CD4-positive, alpha-beta T cell treated with Interleukin-2 at 100 ng/mL for 4 hours (primary cell): ENCODE measurements at regions not wholly inside any gene's neighbourhood (a gene's known extent, or its start where the extent isn't known, plus 50 kb on each side); places are given as distances from the start of the nearest gene placed in this dataset.
"Not testable (repeated sequence)": the region's sequence is repeated elsewhere in the genome, so short reads cannot be mapped to it uniquely, and the experiment has no call there.

Source experiments
- DNase-seq: peaks from one replicate; pipeline ENCODE4 v3.0.0-alpha.2; 2020; ENCODE audit warnings: low spot score

DNA sequence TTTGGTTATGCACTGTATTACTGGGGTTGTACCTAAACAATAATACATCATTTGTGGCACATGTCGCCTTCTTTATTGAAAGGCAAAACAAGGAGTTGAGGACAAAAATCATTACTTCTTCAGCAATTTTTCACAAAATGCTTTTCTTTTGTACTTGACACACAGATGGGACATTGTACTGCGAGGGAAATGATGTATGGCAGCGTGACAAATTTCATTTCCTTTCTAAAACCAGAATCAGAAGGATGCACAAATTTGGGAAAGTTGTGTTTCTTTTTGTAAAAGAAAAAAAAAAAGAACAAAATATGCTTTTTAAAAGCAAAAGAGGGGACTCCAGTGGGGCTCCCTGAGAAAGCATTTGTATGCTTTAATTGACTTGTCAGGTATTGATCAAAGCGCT, 394.0 kb upstream of the SLC35B3 start:
- no peak for DNase-seq

DNA sequence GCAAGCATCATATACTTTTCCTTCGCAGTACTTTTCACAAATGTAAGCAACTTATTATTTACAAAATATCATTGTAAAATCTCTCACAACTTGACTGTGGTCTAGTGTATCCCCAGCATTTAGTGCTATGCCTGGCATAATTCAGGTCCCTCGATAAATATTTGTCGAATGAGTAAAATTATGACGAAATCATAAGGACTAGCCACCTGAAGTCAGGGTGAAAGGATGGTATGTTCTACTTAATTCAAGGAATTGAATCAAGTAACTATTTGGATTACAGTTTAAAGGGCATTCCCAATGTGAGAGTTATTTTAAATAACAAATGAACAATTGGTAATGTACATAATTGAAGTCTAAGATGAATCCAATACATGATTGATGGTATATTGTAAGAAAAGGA, 393.0 kb upstream of the SLC35B3 start:
- no peak for DNase-seq

DNA sequence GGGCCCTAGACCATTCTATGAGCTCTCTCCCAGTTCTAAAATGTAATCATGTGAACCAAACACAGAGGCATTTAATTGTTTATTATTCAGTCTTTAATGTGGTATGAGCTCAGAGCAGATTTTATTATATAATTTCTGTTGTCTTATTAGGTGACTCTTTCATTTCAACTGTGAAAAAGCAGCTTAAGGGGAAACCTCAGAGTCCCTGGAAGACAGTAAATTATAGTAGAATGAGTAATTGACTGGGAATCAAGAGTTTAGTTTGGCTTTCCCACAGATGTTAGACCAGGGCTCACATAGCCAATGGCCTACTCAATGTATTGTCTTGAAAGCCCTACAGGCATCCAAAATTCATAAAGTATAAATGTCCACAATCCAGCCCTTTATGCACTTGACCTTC, 390.4 kb upstream of the SLC35B3 start:
- no peak for DNase-seq

DNA sequence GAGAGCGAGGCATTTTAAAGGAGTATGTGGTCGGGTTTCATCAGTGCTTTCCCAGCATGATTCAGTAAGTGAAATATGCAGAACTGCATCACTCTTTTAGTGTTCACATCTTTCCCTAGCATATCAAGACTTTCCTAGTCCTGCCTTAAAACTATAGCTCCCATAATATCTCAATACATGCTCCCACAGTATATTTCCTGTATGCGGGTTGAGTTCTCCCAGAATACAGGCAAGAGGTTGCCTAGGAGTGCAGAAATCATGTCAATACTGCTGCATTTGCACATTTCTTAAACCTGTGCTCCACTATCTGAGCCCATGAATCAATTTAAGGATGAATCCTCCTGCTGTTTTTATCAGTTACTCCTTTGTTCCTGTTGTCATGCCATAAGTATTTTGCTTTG, 386.6 kb upstream of the SLC35B3 start:
- DNase-seq = no peak

DNA sequence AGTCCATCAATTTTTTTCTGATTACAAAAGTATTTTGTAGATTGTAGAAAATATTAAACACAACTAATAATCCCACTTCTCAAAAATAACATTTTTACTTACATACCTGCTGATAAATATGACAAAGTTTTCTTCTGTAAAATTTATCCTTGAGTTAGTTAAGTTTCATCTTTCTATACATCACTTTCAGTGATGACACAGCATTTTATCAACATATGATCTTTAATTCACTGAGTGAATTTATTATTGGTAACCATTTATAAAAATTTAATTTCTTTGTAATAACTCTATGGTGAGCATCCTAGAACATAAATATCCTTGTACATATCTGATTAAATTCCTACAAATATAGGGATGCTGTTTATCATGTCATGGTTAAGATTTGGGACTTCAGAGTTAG, 385.0 kb upstream of the SLC35B3 start:
- no peak for DNase-seq

DNA sequence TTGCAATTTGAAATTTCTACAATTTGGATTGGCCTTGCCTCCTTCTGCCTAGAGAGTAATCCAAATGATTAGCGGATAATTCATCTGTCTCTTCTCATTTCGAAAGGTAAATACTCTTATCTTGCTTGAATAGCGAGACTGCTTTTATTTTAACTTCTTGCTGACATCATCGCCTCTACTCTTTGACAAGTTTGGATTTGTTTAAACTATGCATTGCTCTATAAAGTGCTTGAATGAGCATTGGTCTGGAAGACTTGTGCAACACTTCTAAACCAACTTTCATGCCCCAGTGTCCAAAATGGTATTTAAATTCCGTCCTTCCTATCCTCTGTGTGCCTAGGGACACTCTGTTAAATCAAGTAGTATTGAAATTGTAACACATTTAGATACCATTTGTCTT, 384.1 kb upstream of the SLC35B3 start:
- no peak for DNase-seq

DNA sequence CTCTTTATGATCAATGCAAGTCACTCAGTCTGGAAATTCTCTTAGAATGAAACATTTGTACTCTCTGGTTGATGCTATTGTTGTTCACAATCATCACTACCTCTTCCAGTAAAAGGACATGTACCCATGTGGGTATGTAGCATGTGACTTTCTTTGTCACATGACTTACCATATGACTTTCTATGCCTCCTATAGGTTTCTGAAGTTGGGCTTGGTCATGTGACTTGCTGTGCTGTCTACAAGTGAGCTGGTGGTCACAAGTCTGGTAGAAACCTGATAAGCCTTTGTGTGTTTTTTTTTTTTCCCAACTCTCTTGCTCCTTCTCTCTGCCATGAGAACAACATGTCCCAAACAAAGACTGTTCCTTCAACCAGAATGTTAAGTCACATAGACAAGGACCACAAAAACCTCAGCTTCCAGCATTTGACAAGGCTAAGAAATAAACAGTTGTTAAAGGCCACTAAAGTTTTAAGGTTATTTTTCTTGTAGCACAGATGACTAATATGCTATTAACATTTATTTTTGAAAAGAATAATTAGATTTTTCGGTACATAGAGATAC, 379.2 kb upstream of the SLC35B3 start:
- DNase-seq = no peak

DNA sequence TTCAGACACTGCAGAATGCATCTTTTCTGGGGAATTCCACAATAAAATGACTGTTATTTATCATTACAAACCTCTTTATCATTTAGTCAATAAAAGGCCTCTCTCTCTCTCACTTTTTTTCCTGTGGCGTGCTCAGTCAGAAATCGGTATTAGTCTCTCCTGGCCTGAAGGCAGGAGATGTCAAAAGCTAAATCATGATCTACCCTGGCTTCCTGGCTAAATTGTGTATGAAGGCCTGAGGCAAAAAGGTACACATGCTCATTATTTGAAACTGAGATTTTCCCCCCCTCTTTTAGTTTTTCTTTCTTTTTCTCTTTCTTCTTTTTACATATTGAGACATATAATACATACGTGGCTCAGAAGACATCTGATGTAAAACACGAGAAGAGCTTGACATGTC, 375.0 kb upstream of the SLC35B3 start:
- DNase-seq = no peak

DNA sequence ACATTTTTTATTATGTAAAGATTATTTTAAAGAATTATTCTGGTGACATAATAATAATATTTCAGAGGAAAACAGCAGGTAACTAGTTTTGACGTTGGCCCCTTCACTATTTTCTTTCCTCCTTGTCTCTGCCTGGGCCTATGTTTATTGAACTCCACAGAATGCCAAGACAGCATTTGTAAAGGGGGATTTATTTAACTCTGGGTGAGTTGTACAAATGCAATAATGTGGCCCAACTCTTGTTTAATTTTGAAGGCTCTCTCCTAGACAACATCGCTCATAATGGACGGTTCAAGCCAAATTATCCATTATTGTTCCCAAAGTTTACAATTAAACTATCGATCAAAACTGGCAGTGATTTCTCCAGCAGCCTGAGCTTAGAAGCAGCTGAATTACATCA, 374.3 kb upstream of the SLC35B3 start:
- DNase-seq = no peak

DNA sequence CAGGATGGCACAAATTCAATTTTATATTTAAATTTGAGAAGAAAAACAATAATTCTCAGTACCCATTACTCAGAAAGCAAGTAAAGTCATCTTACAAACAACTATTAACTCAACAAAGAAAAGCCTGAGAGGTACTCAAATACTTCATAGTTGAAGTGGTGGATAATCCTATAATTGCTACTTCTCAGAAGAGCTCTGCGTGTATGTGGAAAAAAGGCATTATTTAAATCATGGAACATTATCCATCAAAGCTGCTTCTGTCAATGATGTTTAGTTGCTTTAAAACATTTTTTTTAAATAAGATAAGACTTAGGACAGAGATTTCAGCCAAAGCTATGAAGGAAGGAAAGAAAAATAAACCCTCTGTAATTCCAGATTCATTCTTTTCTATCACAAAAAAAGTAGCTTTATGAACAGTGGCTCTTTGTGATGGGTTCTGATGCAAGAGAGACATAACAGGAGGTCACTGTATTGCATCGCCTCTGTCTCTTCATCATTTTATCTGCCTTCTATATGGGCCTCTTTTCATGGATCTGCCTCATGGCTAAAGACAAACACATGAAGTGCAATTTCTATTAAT, 367.9 kb upstream of the SLC35B3 start:
- no peak for DNase-seq

DNA sequence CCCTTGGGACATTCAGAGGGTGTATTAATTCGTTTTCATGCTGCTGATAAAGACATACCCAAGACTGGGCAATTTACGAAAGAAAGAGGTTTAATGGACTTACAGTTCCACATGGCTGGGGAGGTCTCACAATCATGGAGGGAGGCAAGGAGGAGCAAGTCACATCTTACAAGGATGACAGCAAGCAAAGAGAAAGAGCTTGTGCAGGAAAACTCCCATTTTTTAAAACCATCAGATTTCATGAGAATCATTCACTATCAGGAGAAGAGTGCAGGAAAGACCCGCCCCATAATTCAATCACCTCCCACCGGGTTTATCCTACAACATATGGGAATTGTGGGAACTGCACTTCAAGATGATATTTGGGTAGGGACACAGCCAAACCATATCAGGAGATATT, 367.1 kb upstream of the SLC35B3 start:
- DNase-seq = not testable (repeated sequence)

DNA sequence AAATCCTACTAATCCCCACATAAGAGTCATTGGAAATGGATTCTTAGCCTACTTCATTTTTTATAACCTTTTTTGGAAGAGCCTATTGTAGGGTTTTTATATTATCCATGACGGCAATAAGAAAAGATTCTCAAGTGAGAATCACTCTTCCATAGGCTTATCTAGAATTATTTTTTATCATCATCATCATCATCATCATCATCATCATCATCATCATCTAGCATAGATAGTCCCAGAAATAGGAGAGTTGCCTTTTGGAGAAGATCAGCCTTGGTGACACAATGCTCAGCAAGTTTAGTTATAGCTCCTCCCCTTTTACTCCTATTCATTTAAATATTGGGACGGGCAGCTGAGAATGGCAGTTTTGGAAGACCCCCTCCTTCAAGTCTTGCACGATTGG, 359.1 kb upstream of the SLC35B3 start:
- DNase-seq = no peak

DNA sequence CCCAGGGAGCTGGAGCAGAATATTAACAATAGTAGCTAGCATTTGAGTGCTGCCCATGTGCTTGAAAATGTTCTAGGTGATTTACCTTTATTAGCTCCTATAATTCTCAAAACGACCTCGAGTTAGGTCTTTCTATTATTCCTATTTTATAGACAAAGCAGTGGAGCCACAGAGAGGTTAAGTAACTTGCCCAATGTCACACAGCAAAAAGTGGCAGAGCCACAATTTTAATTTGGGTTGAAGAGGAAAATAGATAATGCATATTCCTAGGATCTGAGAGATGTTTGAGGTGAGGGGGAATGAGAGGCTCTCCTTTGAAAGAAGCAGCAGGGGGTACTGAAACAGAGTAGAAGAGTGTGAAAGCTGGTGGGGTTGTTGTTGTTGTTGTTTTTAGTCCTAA, 354.5 kb upstream of the SLC35B3 start:
- no peak for DNase-seq

DNA sequence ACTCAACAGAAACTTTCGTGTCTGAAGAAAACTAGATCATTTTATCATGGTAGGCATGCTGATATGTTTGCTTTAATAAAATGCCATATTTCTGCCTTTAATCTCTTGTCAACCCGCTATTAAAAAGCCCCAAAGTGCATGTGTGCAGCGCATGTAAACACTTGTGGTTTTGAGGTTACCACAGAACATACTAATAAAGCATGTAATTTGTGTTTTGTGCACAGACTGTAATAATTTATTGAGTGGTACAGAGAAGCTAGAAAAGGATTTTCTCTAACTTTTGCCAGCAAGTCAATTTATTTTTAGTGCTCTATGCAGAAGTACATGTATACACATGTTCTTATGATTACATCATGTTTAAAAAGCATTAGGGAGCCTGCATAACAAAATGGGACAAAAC, 349.9 kb upstream of the SLC35B3 start:
- no peak for DNase-seq

DNA sequence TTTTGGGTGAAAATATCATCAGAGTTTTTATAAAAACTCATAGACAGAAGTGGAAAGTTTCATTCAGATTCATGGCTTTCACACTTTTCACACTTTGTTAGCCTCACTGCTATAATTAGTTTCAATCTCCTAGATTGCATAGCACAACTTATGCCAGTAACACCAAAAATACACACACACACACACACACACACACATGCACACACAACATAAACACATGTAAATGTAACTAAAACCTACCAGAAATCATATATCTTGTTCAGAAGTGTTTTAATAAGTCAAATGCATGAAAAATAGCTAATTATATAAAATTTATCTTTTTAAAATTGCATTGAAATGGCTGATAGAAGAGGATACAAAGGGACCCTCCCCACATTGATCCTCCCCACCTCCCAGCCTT, 347.8 kb upstream of the SLC35B3 start:
- no peak for DNase-seq

DNA sequence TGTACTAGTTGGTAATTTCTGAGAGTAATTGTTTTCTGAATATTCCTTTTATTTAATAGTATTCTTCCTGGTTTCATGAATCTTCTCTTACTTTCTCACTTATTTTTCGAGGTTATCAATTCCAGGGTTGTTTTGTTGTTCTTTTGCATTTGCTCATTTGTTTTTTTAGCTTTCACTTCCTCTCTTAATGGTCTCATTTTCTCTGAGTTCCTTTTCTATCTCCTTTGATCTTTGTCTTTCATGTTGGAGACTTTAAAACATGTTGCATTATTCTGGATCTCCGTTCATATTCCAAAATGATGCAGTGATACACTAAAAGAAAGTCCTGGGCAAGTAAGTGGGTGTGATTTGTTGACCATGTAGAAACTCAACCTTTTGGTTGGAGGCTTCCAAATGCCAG, 345.3 kb upstream of the SLC35B3 start:
- DNase-seq = no peak

DNA sequence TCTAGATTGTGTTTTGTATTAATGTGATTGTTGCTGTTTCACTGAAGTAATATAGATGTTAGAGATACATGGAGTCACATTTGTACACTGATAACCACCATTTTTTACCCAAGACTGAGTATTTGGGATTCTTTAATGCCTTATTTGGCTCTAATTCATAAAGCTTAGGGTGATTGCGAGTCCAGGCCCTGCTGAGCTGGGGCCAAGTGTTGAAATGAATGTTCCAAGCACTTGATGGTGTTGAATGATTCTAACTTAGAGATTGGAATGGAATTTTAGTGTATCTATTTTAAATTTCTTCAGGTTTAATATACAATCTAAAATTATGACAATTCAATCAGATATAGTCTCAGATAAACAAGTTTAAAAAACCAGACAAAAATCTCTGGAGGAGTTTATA, 329.4 kb upstream of the SLC35B3 start:
- no peak for DNase-seq

DNA sequence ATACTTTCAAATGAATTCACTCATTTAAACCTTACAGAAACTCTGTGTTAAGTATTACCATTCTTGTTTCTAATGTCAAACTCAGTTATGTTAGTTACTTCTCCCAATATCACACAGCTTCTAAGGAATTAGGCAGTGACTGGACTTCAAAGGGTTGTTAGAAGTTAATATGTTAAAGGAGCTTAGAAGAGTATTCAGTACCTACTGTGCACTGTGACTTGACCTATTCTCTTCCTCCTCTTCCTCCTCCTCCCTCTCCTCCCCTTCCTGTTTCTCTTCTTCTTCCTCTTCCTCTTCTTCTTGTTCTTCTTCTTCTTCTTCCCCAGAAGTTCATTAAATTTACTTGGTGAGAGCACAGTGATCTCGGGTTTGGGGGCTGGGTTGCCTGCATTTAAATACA, 325.6 kb upstream of the SLC35B3 start:
- no peak for DNase-seq

DNA sequence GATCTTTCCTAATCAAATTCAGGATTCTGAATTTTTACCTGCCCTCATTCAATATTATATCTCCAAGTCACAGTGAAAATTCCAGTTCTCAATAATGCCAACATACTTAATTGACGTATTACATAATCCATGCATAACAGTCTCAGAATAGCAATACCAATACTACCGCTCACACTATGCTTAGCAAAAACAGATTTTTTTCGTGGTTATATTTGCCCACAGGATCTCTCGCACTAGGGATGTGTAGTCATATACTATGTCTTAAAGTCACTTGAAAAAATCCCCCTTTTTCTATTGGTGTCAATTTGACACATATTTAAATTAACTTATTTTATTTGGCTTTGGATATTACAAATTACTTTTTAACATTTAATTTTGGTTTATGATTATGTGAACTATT, 323.1 kb upstream of the SLC35B3 start:
- DNase-seq = no peak

DNA sequence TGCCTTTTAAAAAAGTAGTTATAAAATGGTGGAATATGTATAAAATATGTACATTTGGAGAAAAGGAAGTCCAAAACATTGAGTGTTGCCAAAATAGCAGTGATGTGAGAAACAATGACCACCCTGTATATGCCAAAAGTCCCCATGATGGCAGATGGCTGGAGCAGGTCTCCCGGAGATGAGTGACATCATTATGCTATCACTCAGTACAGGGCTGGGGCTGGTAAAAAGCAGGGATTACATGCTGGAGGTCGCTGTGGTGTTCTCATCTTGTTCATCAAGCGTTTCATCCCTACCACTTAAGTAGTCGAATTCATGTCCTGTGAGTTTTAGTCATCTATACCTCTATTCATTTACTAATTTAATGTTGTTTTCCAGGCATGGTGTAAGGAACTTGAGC, 315.3 kb upstream of the SLC35B3 start:
- no peak for DNase-seq

DNA sequence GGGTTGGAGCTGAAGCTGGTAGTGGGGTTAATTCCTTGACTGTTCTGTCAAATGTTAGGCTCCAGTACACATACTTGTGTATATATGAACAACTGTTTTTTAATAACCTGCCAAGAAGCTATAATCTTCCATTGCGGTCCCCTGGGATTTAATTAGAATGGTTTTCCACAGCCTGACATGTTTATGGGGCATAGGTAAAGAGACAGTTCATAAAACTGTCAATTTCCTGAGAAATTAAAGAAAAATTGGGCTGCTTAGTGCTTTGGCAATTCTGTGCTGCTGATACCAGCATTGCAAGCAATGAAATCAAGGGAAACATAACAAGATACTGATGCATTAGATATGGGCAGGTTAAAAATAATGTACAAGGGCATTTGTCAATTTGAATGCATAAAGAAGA, 314.1 kb upstream of the SLC35B3 start:
- no peak for DNase-seq

DNA sequence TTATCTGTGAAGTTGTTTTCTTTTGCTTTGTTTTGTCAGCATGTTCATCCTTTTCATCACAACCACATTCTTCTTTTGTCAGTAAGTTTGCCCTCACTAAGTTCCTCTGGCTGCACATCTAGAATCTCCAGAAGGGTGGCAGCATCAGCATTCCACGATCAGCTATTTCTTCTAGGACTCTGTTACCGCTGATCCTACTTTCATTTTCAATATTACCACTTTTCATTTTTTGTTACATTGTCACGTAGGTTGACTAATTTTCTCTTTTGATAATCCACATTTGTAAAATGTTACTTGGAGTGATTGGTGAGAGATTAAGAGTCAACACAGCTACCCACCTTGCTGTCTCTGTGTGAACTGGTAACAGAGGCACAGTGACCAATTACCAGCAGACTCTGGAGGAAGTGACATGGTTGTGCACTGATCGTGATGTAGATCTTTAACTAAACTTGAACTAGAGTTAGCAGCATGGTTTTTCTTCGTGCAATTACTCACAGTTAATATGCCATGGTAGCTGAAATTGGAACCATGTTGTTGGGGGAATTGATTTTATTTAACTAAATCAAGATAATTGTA, 307.9 kb upstream of the SLC35B3 start:
- no peak for DNase-seq

DNA sequence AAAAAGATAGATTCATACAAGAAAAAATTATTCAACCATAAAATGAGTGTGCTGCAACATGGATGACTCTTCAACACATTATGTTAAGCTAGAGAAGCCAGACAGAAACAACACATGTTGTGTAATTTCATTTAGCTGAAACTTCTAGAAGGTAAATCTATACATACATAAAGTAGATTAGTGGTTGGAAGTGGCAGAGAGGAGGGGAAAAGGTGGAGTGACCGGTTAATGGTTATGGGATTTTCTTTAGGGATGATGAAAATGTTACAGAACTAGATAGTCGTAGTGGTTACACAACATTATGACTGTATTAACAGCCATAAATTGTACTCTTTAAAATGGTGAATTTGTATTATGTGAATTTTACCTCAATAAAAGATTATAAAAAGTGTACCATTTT, 304.1 kb upstream of the SLC35B3 start:
- DNase-seq = no peak

DNA sequence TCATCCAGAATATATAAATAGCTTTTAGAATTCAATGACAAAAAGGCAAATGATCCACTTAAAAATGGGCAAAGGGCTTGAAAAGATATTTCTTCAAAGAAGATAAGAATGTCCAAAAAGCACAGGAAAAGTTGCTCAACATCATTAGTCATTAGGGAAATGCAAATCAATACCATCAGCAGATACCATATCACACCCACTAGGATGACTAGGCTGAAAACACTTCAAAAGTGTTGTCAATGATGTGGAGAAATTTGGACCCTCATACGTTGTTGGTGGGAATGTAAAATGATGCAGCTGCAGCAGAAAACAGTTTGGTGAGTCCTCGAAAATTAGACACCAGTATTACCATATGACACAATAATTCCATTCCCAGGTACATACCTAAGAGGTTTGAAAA, 303.6 kb upstream of the SLC35B3 start:
- DNase-seq = no peak
